Breast epithelium (tissue), 4 donors: ENCODE measurements at regions not wholly inside any gene's neighbourhood (a gene's known extent, or its start where the extent isn't known, plus 50 kb on each side); places are given as distances from the start of the nearest gene placed in this dataset.

Experiments
- DNase-seq, 2 donors: peaks; one replicate each; pipeline ENCODE4 v3.0.0-alpha.2; 2019; ENCODE audit warnings: low spot score in 2 of 2
- H3K27ac ChIP-seq, 2 donors: fragments of 200-600 bp; sonication (generic) in 1 of 2; one replicate each; pipeline ENCODE4 v1.5.1; 2016 to 2019; ENCODE audit warnings: mild to moderate bottlenecking in 1 of 2
- H3K27me3 ChIP-seq, 2 donors: fragments of 200-600 bp; sonication (generic) in 1 of 2; one replicate each; pipeline versions ENCODE4 v1.5.1 to v1.6.0; 2017 to 2019; ENCODE audit warnings: control low read depth in 1 of 2, mild to moderate bottlenecking in 1 of 2
- H3K36me3 ChIP-seq: fragments of 200-600 bp; one replicate; pipeline ENCODE4 v1.5.1; 2019
- H3K4me1 ChIP-seq, 2 donors: fragments of 200-600 bp; sonication (generic); one replicate each; pipeline ENCODE4 v1.5.1; 2016 to 2019; ENCODE audit warnings: control low read depth in 1 of 2
- H3K4me3 ChIP-seq, 3 donors: fragments of 200-600 bp; sonication (generic); 1 replicate in 2 of 3; 2 replicates in 1 of 3; pipeline ENCODE4 v1.5.1; 2016 to 2019; ENCODE audit warnings: mild to moderate bottlenecking in 3 of 3, moderate library complexity in 2 of 3
- H3K9me3 ChIP-seq, 2 donors: fragments of 200-600 bp; sonication (generic) in 1 of 2; one replicate each; pipeline ENCODE4 v1.5.1; 2016 to 2019; ENCODE audit warnings: control low read depth in 1 of 2
- CTCF ChIP-seq, 3 donors: fragments of 450-650 bp; IDR thresholded peaks; one replicate each; pipeline ENCODE4 v1.5.1; 2016 to 2017; ENCODE audit warnings: antibody characterized with exemption in 3 of 3, mild to moderate bottlenecking in 3 of 3, moderate library complexity in 3 of 3
- POLR2A ChIP-seq: fragments of 450-650 bp; IDR thresholded peaks from one replicate; pipeline ENCODE4 v1.6.1; 2016; ENCODE audit warnings: antibody characterized with exemption, mild to moderate bottlenecking, moderate library complexity
- POLR2AphosphoS5 ChIP-seq, 3 donors: sonication (generic); formaldehyde crosslinking; IDR thresholded peaks; one replicate each; pipeline ENCODE4 v1.6.1; 2017; ENCODE audit warnings: antibody characterized with exemption in 3 of 3
- intact Hi-C: fragments of 100-400 bp; cut with DNase I; formaldehyde crosslinking; loops from one replicate; pipeline ENCODE4 v1.15.1; 2023; ENCODE audit warnings: low total_unique reads

GRCh38 chr5:68843624-68844364 is 250.0 kb upstream of the SLC30A5 start:
- Histone ChIP-seq H3K4me1 (no peaks in the 10 kb centered on the region), H3K36me3 (no peaks in the 10 kb centered on the region), H3K27ac (no peak overlapping the region), H3K9me3 (no peaks in the 10 kb centered on the region), H3K27me3 (no peaks in the 10 kb centered on the region), H3K4me3 (no peak overlapping the region)
- intact Hi-C loops, result no loop called here
- no peak for DNase-seq
- TF ChIP-seq POLR2A, result no peak
- peak in 1 of 3 donors; percentile 68 for TF ChIP-seq POLR2AphosphoS5 (IDR thresholded peaks at IDR 0.05)
- TF ChIP-seq CTCF (IDR thresholded peaks at IDR 0.05), result no peak

GRCh38 chr5:68845131-68845530 is 248.7 kb upstream of the SLC30A5 start:
- intact Hi-C loops, result no loop called here
- no peak for DNase-seq
- Histone ChIP-seq H3K27ac (no peak overlapping the region), H3K9me3 (no peaks in the 10 kb centered on the region), H3K4me3 (no peak overlapping the region), H3K4me1 (no peaks in the 10 kb centered on the region), H3K36me3 (no peaks in the 10 kb centered on the region), H3K27me3 (no peaks in the 10 kb centered on the region)
- no peak for TF ChIP-seq CTCF (IDR thresholded peaks at IDR 0.05)
- TF ChIP-seq POLR2A, result no peak
- TF ChIP-seq POLR2AphosphoS5 (IDR thresholded peaks at IDR 0.05), result no peak

GRCh38 chr5:68846828-68847227 is 247.0 kb upstream of the SLC30A5 start:
- Histone ChIP-seq H3K27me3 (no peaks in the 10 kb centered on the region), H3K36me3 (no peaks in the 10 kb centered on the region), H3K9me3 (no peaks in the 10 kb centered on the region), H3K4me3 (no peak overlapping the region), H3K27ac (no peak overlapping the region), H3K4me1 (no peaks in the 10 kb centered on the region)
- no peak for DNase-seq
- TF ChIP-seq POLR2AphosphoS5 (IDR thresholded peaks at IDR 0.05) (no peak), CTCF (IDR thresholded peaks at IDR 0.05) (no peak), POLR2A (no peak)
- intact Hi-C loops, result no loop called here

- Histone ChIP-seq H3K36me3 (no peaks in the 10 kb centered on the region), H3K27me3 (no peaks in the 10 kb centered on the region), H3K9me3 (no peaks in the 10 kb centered on the region), H3K27ac (no peak overlapping the region), H3K4me1 (no peaks in the 10 kb centered on the region), H3K4me3 (no peak overlapping the region)
- no peak for TF ChIP-seq POLR2AphosphoS5 (IDR thresholded peaks at IDR 0.05)
- TF ChIP-seq CTCF (IDR thresholded peaks at IDR 0.05), result no peak
- TF ChIP-seq POLR2A, result no peak
- intact Hi-C loops, result no loop called here
- no peak for DNase-seq
These were observed 245.7 kb upstream of the SLC30A5 start for GRCh38 chr5:68848091-68848490.

- no peaks in the 10 kb centered on the region for H3K27me3 ChIP-seq
- DNase-seq, result no peak
- H3K36me3 ChIP-seq, result no peaks in the 10 kb centered on the region
- H3K4me3 ChIP-seq, result no peak overlapping the region
- TF ChIP-seq POLR2AphosphoS5 (IDR thresholded peaks at IDR 0.05), result no peak
- no peak for TF ChIP-seq CTCF (IDR thresholded peaks at IDR 0.05)
- no peaks in the 10 kb centered on the region for H3K4me1 ChIP-seq
- H3K9me3 ChIP-seq, result no peaks in the 10 kb centered on the region
- intact Hi-C loops, result no loop called here
- H3K27ac ChIP-seq, result no peak overlapping the region
These were observed 244.7 kb upstream of the SLC30A5 start for GRCh38 chr5:68849103-68849502.
